OCI-LY1 (cell line): ENCODE measurements at regions not wholly inside any gene's neighbourhood (a gene's known extent, or its start where the extent isn't known, plus 50 kb on each side); places are given as distances from the start of the nearest gene placed in this dataset.

Experiments used
- H2AFZ ChIP-seq: fragments of 200-600 bp; sonication (generic), shearing (Covaris generic); 2 replicates; pipeline ENCODE4 v1.6.0; 2014; ENCODE audit warnings: antibody characterized with exemption, mild to moderate bottlenecking, low read length
- H3F3A ChIP-seq: fragments of 200-600 bp; sonication (generic), shearing (Covaris generic); 2 replicates; pipeline ENCODE4 v1.6.0; 2014; ENCODE audit warnings: mild to moderate bottlenecking, antibody characterized with exemption, low read length, moderate library complexity; ENCODE audit not compliant: insufficient read depth
- H3K27ac ChIP-seq: fragments of 200-600 bp; sonication (generic); 2 replicates; pipeline ENCODE4 v1.5.1; 2014; ENCODE audit warnings: low read length, mixed run types, mild to moderate bottlenecking, low read depth; ENCODE audit not compliant: poor library complexity, severe bottlenecking
- H3K27me3 ChIP-seq: fragments of 200-600 bp; sonication (generic); 2 replicates; pipeline ENCODE4 v1.6.0; 2014; ENCODE audit warnings: antibody characterized with exemption, mild to moderate bottlenecking, low read length, moderate library complexity; ENCODE audit not compliant: insufficient read depth
- H3K36me3 ChIP-seq: fragments of 200-600 bp; sonication (generic); 2 replicates; pipeline ENCODE4 v1.6.1; 2014; ENCODE audit warnings: mild to moderate bottlenecking, antibody characterized with exemption, low read length, moderate library complexity, mixed read lengths; ENCODE audit not compliant: insufficient read depth
- H3K4me1 ChIP-seq: fragments of 200-600 bp; sonication (generic); 2 replicates; pipeline ENCODE4 v1.5.1; 2014; ENCODE audit warnings: mild to moderate bottlenecking, low read length, moderate library complexity; ENCODE audit not compliant: insufficient read depth, severe bottlenecking
- H3K4me2 ChIP-seq: fragments of 200-600 bp; sonication (generic), shearing (Covaris generic); 2 replicates; pipeline ENCODE4 v1.6.1; 2014; ENCODE audit warnings: low read length
- H3K4me3 ChIP-seq: fragments of 200-600 bp; sonication (generic); 2 replicates; pipeline ENCODE4 v1.5.1; 2014; ENCODE audit warnings: low read length, low read depth, mild to moderate bottlenecking, mixed read lengths; ENCODE audit not compliant: poor library complexity, severe bottlenecking
- H3K79me2 ChIP-seq: fragments of 200-600 bp; shearing (Covaris generic); 2 replicates; pipeline ENCODE4 v1.6.1; 2016; ENCODE audit warnings: mixed run types, low read length, mixed read lengths; ENCODE audit not compliant: insufficient read depth
- H3K9ac ChIP-seq: fragments of 200-600 bp; sonication (generic), shearing (Covaris generic); 2 replicates; pipeline ENCODE4 v1.6.1; 2014; ENCODE audit warnings: mild to moderate bottlenecking, low read length, mixed read lengths
- H3K9me2 ChIP-seq: fragments of 200-600 bp; sonication (generic), shearing (Covaris generic); 2 replicates; pipeline ENCODE4 v1.6.1; 2014; ENCODE audit warnings: low read depth, mild to moderate bottlenecking, low read length, mixed read lengths
- H3K9me3 ChIP-seq: fragments of 200-600 bp; shearing (Covaris generic); 2 replicates; pipeline ENCODE4 v1.6.1; 2014; ENCODE audit warnings: low read length, mixed read lengths
- H4K20me1 ChIP-seq: fragments of 200-600 bp; sonication (generic), shearing (Covaris generic); 2 replicates; pipeline ENCODE4 v1.6.0; 2016; ENCODE audit warnings: mild to moderate bottlenecking, low read length; ENCODE audit not compliant: insufficient read depth
- CTCF ChIP-seq: fragments of 200-600 bp; sonication (generic), shearing (Covaris generic); IDR thresholded peaks from 2 replicates; pipeline ENCODE4 v1.5.1; 2017; ENCODE audit warnings: mild to moderate bottlenecking, antibody characterized with exemption, low read length, moderate library complexity, mixed read lengths
- EZH2 ChIP-seq: fragments of 200-600 bp; sonication (generic), shearing (Covaris generic); IDR thresholded peaks from 2 replicates; pipeline ENCODE4 v1.8.0; 2017; ENCODE audit warnings: borderline replicate concordance, mixed run types, mild to moderate bottlenecking, antibody characterized with exemption, low read length, moderate library complexity, mixed read lengths

- H3K36me3 ChIP-seq, result no peaks in the 10 kb centered on the region
- H2AFZ ChIP-seq, result no peak overlapping the region
- H3K4me3 ChIP-seq, result no peak overlapping the region
- H3F3A ChIP-seq, result no peaks in the 10 kb centered on the region
- no peak overlapping the region for H3K4me2 ChIP-seq
- H3K9ac ChIP-seq, result no peak overlapping the region
- H3K27ac ChIP-seq, result no peak overlapping the region
- H3K4me1 ChIP-seq, result no peaks in the 10 kb centered on the region
- no peaks in the 10 kb centered on the region for H4K20me1 ChIP-seq
- no peaks in the 10 kb centered on the region for H3K27me3 ChIP-seq
- TF ChIP-seq EZH2, result no peak
- no peak for TF ChIP-seq CTCF
- H3K79me2 ChIP-seq, result no peaks in the 10 kb centered on the region
- no peaks in the 10 kb centered on the region for H3K9me2 ChIP-seq
- no peaks in the 10 kb centered on the region for H3K9me3 ChIP-seq
These were observed 127.8 kb upstream of the FMN2 start for GRCh38 chr1:239963856-239964255.

GRCh38 chr1:239976130-239976968 lies 115.3 kb upstream of the FMN2 start:
- Histone ChIP-seq H3F3A (no peaks in the 10 kb centered on the region), H2AFZ (no peak overlapping the region), H3K27ac (no peak overlapping the region), H3K4me2 (no peak overlapping the region), H3K4me1 (no peaks in the 10 kb centered on the region), H4K20me1 (no peaks in the 10 kb centered on the region), H3K9me3 (no peaks in the 10 kb centered on the region), H3K9ac (no peak overlapping the region), H3K4me3 (no peak overlapping the region), H3K36me3 (no peaks in the 10 kb centered on the region), H3K79me2 (no peaks in the 10 kb centered on the region), H3K9me2 (no peaks in the 10 kb centered on the region), H3K27me3 (no peaks in the 10 kb centered on the region)
- peak; percentile 95 for TF ChIP-seq CTCF
- no peak for TF ChIP-seq EZH2

- Histone ChIP-seq H3K9me3 (no peaks in the 10 kb centered on the region), H3K36me3 (no peaks in the 10 kb centered on the region), H3K9ac (no peak overlapping the region), H3K27me3 (no peaks in the 10 kb centered on the region), H3F3A (no peaks in the 10 kb centered on the region), H3K4me1 (no peaks in the 10 kb centered on the region), H3K4me2 (no peak overlapping the region), H4K20me1 (no peaks in the 10 kb centered on the region), H3K27ac (no peak overlapping the region), H3K4me3 (no peak overlapping the region), H3K9me2 (no peaks in the 10 kb centered on the region), H3K79me2 (no peaks in the 10 kb centered on the region), H2AFZ (no peak overlapping the region)
- no peak for TF ChIP-seq CTCF
These were observed 114.3 kb upstream of the FMN2 start for GRCh38 chr1:239977416-239977815.
